ENCODE measurements at regions not wholly inside any gene's neighbourhood (a gene's known extent, or its start where the extent isn't known, plus 50 kb on each side); places are given as distances from the start of the nearest gene placed in this dataset.

GRCh38 chr14:38839694-38840365 is 263.2 kb downstream of the SEC23A start:
- no peak for DNase-seq

- DNase-seq = no peak
These were observed 264.1 kb downstream of the SEC23A start for GRCh38 chr14:38838979-38839323.

GRCh38 chr14:38838049-38838978 is 264.7 kb downstream of the SEC23A start:
- no peak for DNase-seq

GRCh38 chr14:38837343-38838048 is 265.5 kb downstream of the SEC23A start:
- no peak for DNase-seq

- no peak for DNase-seq
These were observed 266.5 kb downstream of the SEC23A start for GRCh38 chr14:38836539-38836938.

- DNase-seq = no peak
These were observed 267.2 kb downstream of the SEC23A start for GRCh38 chr14:38835874-38836273.

- DNase-seq = no peak
These were observed 274.7 kb downstream of the SEC23A start for GRCh38 chr14:38828183-38828827.

DNA sequence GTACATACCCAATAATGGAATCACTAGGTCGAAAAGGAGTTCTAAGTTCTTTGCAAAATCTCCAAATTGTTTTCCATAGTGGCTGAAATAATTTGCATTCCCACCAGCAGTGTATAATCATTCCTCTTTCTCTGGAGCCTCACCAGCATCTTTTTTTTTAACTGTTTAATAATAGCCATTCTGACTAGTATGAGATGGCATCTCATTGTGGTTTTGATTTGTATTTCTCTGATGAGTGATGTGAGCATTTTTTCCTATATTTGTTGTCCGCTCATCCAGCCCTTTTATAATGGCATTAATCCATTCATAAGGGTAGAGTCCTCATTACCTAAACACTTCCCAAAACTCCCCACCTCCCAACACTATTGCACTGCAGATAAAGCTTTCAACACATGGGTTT is 278.3 kb downstream of the SEC23A start:
- no peak for DNase-seq

GRCh38 chr14:38818555-38818954 is 284.5 kb downstream of the SEC23A start:
- no peak for DNase-seq

GRCh38 chr14:38808734-38809455 is 294.1 kb downstream of the SEC23A start:
- no peak for DNase-seq

- no peak for DNase-seq
These were observed 303.4 kb downstream of the SEC23A start for GRCh38 chr14:38799671-38800070.

- no peak for DNase-seq
These were observed 308.4 kb downstream of the SEC23A start for GRCh38 chr14:38794677-38795076.

DNA sequence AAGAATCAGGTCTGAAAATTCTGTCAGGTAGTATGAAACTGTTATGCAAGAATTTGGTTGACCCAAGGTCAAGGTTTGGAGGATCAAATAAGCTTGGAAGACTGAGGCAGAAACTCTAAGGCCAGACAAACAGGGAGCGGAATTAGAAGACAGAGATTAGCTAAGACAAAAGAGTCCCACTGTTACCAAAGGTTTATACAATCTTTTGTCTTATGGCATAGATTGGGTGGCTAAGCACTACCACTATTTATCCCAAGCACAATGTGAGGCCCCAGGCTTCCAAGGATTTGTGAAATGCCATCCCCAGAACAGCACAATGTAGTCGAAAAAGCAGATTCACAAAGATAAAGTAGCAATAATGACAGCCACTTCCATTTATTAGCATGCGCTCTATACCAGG is 311.2 kb downstream of the SEC23A start:
- no peak for DNase-seq

GRCh38 chr14:38790916-38791315 is 312.1 kb downstream of the SEC23A start:
- no peak for DNase-seq

DNA sequence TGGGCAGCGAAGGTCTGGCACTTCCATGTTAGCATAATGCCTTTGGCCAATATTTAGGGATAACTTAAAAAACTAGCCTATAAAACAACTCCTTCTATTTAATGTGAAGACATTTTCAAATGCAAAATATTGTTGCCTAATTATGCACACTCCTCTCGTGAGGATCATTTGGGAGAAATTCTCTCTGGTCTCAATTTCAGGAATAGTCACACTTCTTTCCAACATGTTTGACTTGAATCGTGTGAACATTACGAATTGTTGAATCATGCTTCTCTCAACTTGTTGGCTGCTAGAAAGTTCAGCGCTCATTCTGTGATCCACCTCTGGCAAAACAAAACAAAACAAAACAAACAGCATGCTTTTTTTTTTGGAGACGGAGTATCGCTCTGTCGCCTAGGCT is 313.2 kb downstream of the SEC23A start:
- DNase-seq = no peak

- DNase-seq = no peak
These were observed 315.0 kb downstream of the SEC23A start for GRCh38 chr14:38788060-38788459.

GRCh38 chr14:38786921-38787320 is 316.1 kb downstream of the SEC23A start:
- no peak for DNase-seq

DNA sequence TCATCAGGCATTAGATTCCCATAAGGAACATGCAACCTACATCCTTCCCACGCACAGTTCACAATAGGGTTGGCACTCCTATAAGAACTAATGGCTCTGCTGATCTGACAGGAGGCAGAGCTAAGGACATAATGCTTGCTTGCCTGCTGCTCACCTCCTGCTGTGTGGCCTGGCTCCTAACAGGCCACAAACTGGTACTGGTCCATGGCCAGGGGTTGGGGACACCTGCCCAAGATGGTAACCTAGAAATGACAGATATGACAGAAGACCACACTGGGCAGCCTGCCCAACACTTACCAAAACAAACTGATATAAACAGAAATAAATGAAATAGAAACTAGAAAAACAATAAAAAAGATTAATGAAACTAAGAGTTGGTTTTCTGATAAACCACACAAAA is 325.6 kb downstream of the SEC23A start:
- DNase-seq = no peak

DNA sequence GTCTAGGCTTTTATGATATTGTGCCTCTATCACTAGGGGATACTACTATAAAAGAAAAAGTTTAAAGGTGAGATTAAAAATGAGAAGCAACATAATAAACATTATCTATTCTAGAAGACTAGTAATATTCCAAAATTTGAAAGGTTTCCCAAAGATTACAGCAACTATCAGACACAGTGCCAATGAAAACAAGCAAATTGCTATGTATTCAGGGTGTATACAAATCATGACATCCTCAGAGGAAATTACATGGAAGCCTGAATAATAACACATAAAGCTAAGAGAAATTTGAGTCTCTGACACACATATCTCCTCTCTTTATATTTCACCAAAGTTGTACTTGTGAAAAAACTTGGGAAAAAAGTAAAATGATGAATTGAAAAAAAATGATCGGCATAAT is 327.0 kb downstream of the SEC23A start:
- DNase-seq = no peak

DNA sequence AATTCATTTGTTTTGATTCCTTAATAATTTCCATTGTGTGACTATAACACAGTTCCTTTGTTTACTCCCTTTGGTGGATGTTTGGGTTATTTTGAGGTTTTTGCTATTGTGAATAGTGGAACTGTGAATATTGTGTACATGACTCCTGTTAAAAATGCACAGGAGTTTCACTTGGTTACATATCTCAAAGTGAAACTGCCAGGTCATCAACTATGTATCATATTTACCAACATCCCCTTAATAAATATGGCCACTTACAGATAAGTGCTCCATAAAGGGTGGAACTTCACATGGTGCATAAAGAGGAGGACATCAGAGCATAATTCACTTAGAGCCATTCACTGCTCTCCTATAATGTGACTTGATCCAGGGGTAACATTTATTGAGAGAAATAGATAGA is 328.9 kb downstream of the SEC23A start:
- DNase-seq = no peak

GRCh38 chr14:38770251-38770650 is 332.8 kb downstream of the SEC23A start:
- DNase-seq = no peak

DNA sequence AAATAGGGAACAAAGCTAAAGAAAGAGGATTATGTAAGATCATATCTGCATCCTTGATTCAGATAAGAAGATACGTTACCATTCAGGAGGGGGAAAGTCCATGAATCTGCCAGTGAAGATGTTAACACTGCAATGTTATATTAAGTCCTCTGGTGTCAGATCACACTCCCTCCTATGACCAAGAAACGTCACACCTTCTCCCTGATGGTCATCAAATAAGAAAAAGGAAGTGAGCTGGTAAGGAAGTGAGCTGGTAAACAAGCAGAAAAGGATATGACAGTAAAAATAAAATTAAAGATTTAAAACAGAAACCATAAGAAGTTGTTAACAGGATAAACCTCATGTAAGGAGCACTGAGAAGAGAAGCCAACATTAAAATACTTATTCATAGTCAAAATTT is 340.2 kb downstream of the SEC23A start:
- no peak for DNase-seq

DNA sequence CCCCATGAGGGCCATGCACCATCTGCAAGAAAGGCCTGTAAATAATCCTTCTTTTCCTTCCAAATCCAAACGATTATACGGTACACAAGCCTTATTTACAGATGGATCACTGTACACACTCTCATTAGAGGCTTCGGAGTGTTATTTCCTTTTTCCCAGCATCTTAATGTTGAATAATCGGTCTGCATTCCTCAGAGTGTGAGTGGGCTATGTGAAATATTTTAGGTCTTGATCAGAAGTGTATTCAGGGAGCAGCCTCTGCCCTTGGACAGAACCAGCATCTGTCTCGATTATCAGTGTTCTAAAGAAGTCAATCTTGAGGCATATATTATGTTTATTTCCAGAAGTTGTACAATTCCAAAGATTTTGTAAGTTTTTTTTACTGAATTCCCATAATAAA is 340.6 kb downstream of the SEC23A start:
- no peak for DNase-seq
